Fibroblast of villous mesenchyme (primary cell): ENCODE measurements at regions not wholly inside any gene's neighbourhood (a gene's known extent, or its start where the extent isn't known, plus 50 kb on each side); places are given as distances from the start of the nearest gene placed in this dataset.

Experiments used
- DNase-seq: peaks from one replicate; pipeline ENCODE4 v3.0.0-alpha.2; 2010; ENCODE audit warnings: low read depth
- H3K4me3 ChIP-seq: 2 replicates; pipeline ENCODE4 v1.5.1; 2011; ENCODE audit warnings: low read depth, mild to moderate bottlenecking, low read length
- TF ChIP-seq, protein P1 (sequence below): IDR thresholded peaks from 2 replicates; pipeline ENCODE4 v1.5.1; 2012; ENCODE audit warnings: low read depth, mild to moderate bottlenecking, low read length; ENCODE audit not compliant: insufficient read depth

DNA sequence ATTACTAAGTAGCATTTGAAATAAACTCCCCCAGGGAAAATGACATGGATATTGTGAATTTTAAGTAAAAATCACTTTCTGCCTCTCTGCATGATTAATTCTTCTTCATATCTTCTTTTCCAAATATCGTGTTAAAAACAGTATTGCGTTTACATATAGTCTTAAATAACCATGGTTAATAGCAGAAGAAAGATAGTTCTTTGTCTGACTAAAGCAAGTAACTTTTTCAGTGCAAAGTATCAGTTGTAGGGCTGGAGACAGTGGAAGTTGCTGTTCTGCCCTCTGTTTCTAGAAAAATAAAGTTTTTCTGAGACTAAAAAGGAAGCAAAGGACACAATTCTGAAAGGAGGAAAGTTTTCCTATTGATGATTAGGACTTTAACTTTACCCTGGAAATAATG is 330.2 kb downstream of the NDFIP2 start:
- TF ChIP-seq, protein P1, sequence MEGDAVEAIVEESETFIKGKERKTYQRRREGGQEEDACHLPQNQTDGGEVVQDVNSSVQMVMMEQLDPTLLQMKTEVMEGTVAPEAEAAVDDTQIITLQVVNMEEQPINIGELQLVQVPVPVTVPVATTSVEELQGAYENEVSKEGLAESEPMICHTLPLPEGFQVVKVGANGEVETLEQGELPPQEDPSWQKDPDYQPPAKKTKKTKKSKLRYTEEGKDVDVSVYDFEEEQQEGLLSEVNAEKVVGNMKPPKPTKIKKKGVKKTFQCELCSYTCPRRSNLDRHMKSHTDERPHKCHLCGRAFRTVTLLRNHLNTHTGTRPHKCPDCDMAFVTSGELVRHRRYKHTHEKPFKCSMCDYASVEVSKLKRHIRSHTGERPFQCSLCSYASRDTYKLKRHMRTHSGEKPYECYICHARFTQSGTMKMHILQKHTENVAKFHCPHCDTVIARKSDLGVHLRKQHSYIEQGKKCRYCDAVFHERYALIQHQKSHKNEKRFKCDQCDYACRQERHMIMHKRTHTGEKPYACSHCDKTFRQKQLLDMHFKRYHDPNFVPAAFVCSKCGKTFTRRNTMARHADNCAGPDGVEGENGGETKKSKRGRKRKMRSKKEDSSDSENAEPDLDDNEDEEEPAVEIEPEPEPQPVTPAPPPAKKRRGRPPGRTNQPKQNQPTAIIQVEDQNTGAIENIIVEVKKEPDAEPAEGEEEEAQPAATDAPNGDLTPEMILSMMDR = no peak
- H3K4me3 ChIP-seq = no peak overlapping the region
- DNase-seq = no peak

DNA sequence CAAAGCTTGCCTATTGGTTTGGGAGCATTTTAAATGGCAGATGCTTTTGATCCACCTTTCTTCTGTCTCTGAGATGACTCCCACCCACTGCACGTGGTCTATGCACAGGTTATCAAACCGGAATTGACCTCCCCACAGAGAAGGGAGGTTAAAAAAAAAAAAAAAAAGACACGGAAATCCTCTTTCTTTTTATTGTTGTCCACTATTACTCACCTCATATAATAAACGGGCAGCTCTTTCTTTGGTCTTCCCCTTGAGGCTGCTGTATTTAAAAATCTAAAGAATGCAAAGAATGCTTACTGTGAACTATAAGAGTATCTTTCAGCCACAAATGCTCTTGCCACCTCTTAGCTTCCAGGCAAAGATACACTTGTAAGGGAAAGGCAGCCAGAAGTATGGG is 329.7 kb downstream of the NDFIP2 start:
- TF ChIP-seq, protein P1 = no peak
- H3K4me3 ChIP-seq = no peak overlapping the region
- peak; percentile 30 for DNase-seq

DNA sequence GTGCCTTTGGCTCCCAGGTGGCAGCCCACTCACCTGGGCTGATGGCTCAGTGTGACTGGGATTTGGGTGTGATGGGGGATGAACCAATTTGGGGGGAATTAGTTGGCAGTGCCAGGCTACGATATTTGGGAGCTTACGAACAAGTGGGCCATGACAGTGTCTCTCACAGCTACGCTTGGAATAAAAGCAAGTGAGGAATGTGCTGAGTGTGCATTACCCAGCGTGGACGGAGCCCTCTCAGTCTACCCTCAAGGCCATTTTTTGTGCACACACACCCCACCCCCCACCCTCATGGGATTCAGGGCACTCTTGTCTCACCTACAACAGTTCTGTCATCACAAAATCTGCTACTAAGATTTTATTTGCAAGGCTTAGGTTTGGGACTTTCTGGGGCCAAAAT is 329.1 kb downstream of the NDFIP2 start:
- no peak overlapping the region for H3K4me3 ChIP-seq
- no peak for DNase-seq
- TF ChIP-seq, protein P1 = no peak

DNA sequence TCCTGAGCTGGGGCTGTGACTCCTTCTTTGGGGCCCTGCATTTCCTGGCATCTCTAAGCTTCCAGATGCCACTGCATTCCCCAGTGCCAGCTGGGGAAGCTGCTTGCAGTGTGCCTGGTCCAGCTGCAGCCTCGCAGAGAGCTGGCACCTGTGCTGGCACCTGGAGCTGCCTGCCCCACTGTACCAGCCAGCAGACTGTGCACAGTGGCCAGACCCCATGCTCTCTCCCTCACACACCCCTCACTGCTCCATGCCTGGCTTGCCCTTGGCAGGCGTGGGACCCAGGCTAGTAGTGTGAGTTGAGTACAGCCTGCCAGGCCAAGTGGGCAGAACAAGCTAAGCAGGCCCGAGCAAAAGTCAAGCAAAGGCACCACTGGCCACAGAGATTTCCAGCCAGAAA is 327.5 kb downstream of the NDFIP2 start:
- DNase-seq = no peak
- TF ChIP-seq, protein P1 = no peak
- H3K4me3 ChIP-seq = no peak overlapping the region

- TF ChIP-seq, protein P1 = no peak
- no peak for DNase-seq
- no peak overlapping the region for H3K4me3 ChIP-seq
Observed at GRCh38 chr13:79807554-79807953, 326.6 kb downstream of the NDFIP2 start.

DNA sequence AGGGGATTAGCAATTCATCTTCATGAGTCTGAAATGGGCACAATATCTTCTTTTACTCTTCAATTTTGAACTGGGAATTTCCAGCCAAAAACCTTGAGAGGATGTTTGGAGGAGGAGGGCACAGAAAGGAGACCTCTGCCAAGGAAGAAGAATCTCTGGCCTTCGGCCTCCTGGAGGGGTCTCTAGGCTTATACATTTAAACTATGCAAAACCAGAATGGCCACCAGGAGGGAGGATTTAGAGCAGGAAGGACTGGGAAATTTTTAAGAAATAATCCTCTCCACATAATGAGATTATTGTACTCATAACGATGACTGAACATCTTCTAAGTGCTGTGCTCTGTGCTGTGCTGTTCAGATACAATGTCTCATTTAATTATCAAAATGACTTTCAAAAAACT is 325.9 kb downstream of the NDFIP2 start:
- no peak overlapping the region for H3K4me3 ChIP-seq
- DNase-seq = no peak
- TF ChIP-seq, protein P1 = no peak

- H3K4me3 ChIP-seq = no peak overlapping the region
- TF ChIP-seq, protein P1 = no peak
- DNase-seq = no peak
Observed at GRCh38 chr13:79805317-79805716, 324.4 kb downstream of the NDFIP2 start.
